ENCODE measurements at regions not wholly inside any gene's neighbourhood (a gene's known extent, or its start where the extent isn't known, plus 50 kb on each side); places are given as distances from the start of the nearest gene placed in this dataset.

GRCh38 chr15:69522361-69522760 lies 69.7 kb downstream of the RPLP1 start:
- TF ChIP-seq CTCF (conservative IDR thresholded peaks at IDR 0.05 in 1 of 2, IDR thresholded peaks at IDR 0.05 in 1 of 2; ENCODE audit: low read depth in 1 of 2, low read length in 2 of 2) (no peak), EZH2 (IDR thresholded peaks at IDR 0.05; ENCODE audit: low read length, missing control alignments) (no peak)
